Stimulated activated CD4-positive, alpha-beta T cell treated with anti-CD3 and anti-CD28 coated beads, Interleukin-12 subunit alpha, Interleukin-12 subunit beta, amount 100 ng/mL, for 24 hours (primary cell): ENCODE measurements at regions not wholly inside any gene's neighbourhood (a gene's known extent, or its start where the extent isn't known, plus 50 kb on each side); places are given as distances from the start of the nearest gene placed in this dataset.
"Not testable (repeated sequence)": the region's sequence is repeated elsewhere in the genome, so short reads cannot be mapped to it uniquely, and the experiment has no call there.

Source experiments
- DNase-seq, 2 experiments: peaks; one replicate each; pipeline ENCODE4 v3.0.0-alpha.2; 2020; ENCODE audit warnings: low read depth in 2 of 2

GRCh38 chr1:185473186-185473585 is 156.1 kb upstream of the IVNS1ABP start:
- no peak for DNase-seq

- DNase-seq = no peak
Measured at GRCh38 chr1:185468626-185469025, 151.6 kb upstream of the IVNS1ABP start.

- DNase-seq = no peak
Measured at GRCh38 chr1:185467122-185467521, 150.1 kb upstream of the IVNS1ABP start.

- DNase-seq = no peak
Measured at GRCh38 chr1:185464777-185465176, 147.7 kb upstream of the IVNS1ABP start.

GRCh38 chr1:185463433-185463832 is 146.4 kb upstream of the IVNS1ABP start:
- DNase-seq = no peak

- DNase-seq = no peak
Measured at GRCh38 chr1:185463011-185463410, 146.0 kb upstream of the IVNS1ABP start.

GRCh38 chr1:185460723-185461122 is 143.7 kb upstream of the IVNS1ABP start:
- not testable (repeated sequence) for DNase-seq

GRCh38 chr1:185459141-185459540 is 142.1 kb upstream of the IVNS1ABP start:
- no peak for DNase-seq

- DNase-seq = no peak
Measured at GRCh38 chr1:185458670-185459069, 141.6 kb upstream of the IVNS1ABP start.

GRCh38 chr1:185453496-185454192 is 136.6 kb upstream of the IVNS1ABP start:
- DNase-seq = no peak

- no peak for DNase-seq
Measured at GRCh38 chr1:185450917-185451316, 133.9 kb upstream of the IVNS1ABP start.

- DNase-seq = no peak
Measured at GRCh38 chr1:185450060-185450788, 133.2 kb upstream of the IVNS1ABP start.

- no peak for DNase-seq
Measured at GRCh38 chr1:185449378-185450059, 132.5 kb upstream of the IVNS1ABP start.

GRCh38 chr1:185448591-185449186 is 131.6 kb upstream of the IVNS1ABP start:
- DNase-seq = no peak

- no peak for DNase-seq
Measured at GRCh38 chr1:185446131-185446530, 129.1 kb upstream of the IVNS1ABP start.

- no peak for DNase-seq
Measured at GRCh38 chr1:185445594-185445993, 128.6 kb upstream of the IVNS1ABP start.

- DNase-seq = no peak
Measured at GRCh38 chr1:185444676-185445075, 127.6 kb upstream of the IVNS1ABP start.

- DNase-seq = no peak
Measured at GRCh38 chr1:185442050-185442449, 125.0 kb upstream of the IVNS1ABP start.

GRCh38 chr1:185441605-185442004 is 124.6 kb upstream of the IVNS1ABP start:
- DNase-seq = no peak

GRCh38 chr1:185440877-185441276 is 123.8 kb upstream of the IVNS1ABP start:
- no peak for DNase-seq

GRCh38 chr1:185439727-185440415 is 122.8 kb upstream of the IVNS1ABP start:
- DNase-seq = no peak

- no peak for DNase-seq
Measured at GRCh38 chr1:185438936-185439335, 121.9 kb upstream of the IVNS1ABP start.
